Suprapubic skin (tissue), 3 donors: ENCODE measurements at regions not wholly inside any gene's neighbourhood (a gene's known extent, or its start where the extent isn't known, plus 50 kb on each side); places are given as distances from the start of the nearest gene placed in this dataset.

Experiments
- CTCF ChIP-seq, 2 donors: fragments of 200-600 bp in 1 of 2; fragments of 450-650 bp in 1 of 2; sonication (generic) in 1 of 2; IDR thresholded peaks; one replicate each; pipeline ENCODE4 v1.5.1; 2016 to 2019; ENCODE audit warnings: antibody characterized with exemption in 2 of 2, mild to moderate bottlenecking in 1 of 2, moderate library complexity in 1 of 2
- POLR2AphosphoS5 ChIP-seq, 3 donors: sonication (generic); formaldehyde crosslinking; IDR thresholded peaks; one replicate each; pipeline ENCODE4 v1.6.1; 2017; ENCODE audit warnings: antibody characterized with exemption in 3 of 3

- no peak for TF ChIP-seq CTCF (IDR thresholded peaks at IDR 0.05)
- TF ChIP-seq POLR2AphosphoS5 (IDR thresholded peaks at IDR 0.05), result no peak
These were observed 345.1 kb upstream of the PRKCQ start for GRCh38 chr10:6925146-6925545.
